ENCODE measurements at regions not wholly inside any gene's neighbourhood (a gene's known extent, or its start where the extent isn't known, plus 50 kb on each side); places are given as distances from the start of the nearest gene placed in this dataset.

GRCh38 chr16:64590513-64590912 is 531.4 kb downstream of the CDH11 start:
- TF ChIP-seq CTCF (IDR thresholded peaks at IDR 0.05) (no peak), POLR2A (IDR thresholded peaks at IDR 0.05) (no peak), EP300 (IDR thresholded peaks at IDR 0.05) (no peak), POLR2AphosphoS5 (IDR thresholded peaks at IDR 0.05) (no peak)
